Endothelial cell of umbilical vein (primary cell): ENCODE measurements at regions not wholly inside any gene's neighbourhood (a gene's known extent, or its start where the extent isn't known, plus 50 kb on each side); places are given as distances from the start of the nearest gene placed in this dataset.
A peak's percentile ranks its signal among the peaks of the same experiment; 100 is the strongest.

Experiments used
- BruUV-seq: library from RNA; stranded (reverse); fragments of 400-500 nt; replicated peaks from 2 replicates; lab custom pipeline; 2021; lab: Mats Ljungman, UMichigan
- CTCF ChIA-PET: fragments of 300-600, 350-600 bp; sonication (Branson Sonifier 250); formaldehyde crosslinking; loops from one replicate; lab custom pipeline; 2021; ENCODE audit warnings: antibody characterized with exemption, inconsistent platforms; lab: Charles Lee
- POLR2A ChIA-PET: fragments of 300-600, 350-600 bp; sonication (Branson Sonifier 250); formaldehyde crosslinking; loops from one replicate; lab custom pipeline; 2021; ENCODE audit warnings: antibody characterized with exemption, inconsistent platforms; lab: Charles Lee
- DNase-seq: peaks from one replicate; pipeline ENCODE4 v3.0.0-alpha.2; 2011; ENCODE audit warnings: low read depth, low spot score
- FAIRE-seq: peaks from 2 replicates; lab custom pipeline; 2011; peaks lifted over from hg19 to GRCh38; lab: Jason Lieb, UNC
- H2AFZ ChIP-seq: 2 replicates; pipeline ENCODE4 v1.6.0; 2012; ENCODE audit warnings: low read depth, low read length, control low read depth, inconsistent platforms
- H3K27ac ChIP-seq: 2 replicates; pipeline ENCODE4 v1.5.1; 2011; ENCODE audit warnings: low read depth, mild to moderate bottlenecking, control low read depth, low read length, moderate library complexity; ENCODE audit not compliant: insufficient read depth
- H3K27me3 ChIP-seq, 2 experiments: 2 replicates each; pipeline versions ENCODE4 v1.6.0 to v1.6.1; 2011; ENCODE audit warnings: low read length in 2 of 2, mixed read lengths in 1 of 2; ENCODE audit not compliant: control insufficient read depth in 2 of 2, insufficient read depth in 2 of 2
- H3K36me3 ChIP-seq, 2 experiments: 2 replicates in 1 of 2; 3 replicates in 1 of 2; pipeline ENCODE4 v1.5.1; 2011; ENCODE audit warnings: low read length in 2 of 2, mild to moderate bottlenecking in 1 of 2, moderate library complexity in 1 of 2; ENCODE audit not compliant: control insufficient read depth in 2 of 2, insufficient read depth in 2 of 2; ENCODE audit errors: extremely low read depth in 1 of 2
- H3K4me1 ChIP-seq: 3 replicates; pipeline ENCODE4 v1.5.1; 2011; ENCODE audit warnings: mild to moderate bottlenecking, low read length; ENCODE audit not compliant: control insufficient read depth, insufficient read depth; ENCODE audit errors: extremely low read depth
- H3K4me2 ChIP-seq: 2 replicates; pipeline ENCODE4 v1.6.1; 2011; ENCODE audit warnings: low read length, control low read depth, mixed read lengths; ENCODE audit not compliant: insufficient read depth
- H3K4me3 ChIP-seq, 3 experiments: fragments of 200-600 bp in 1 of 3; sonication (generic), shearing (Covaris generic) in 1 of 3; replicated peaks in 1 of 3; 2 replicates each; pipeline ENCODE4 v1.5.1; 2011 to 2016; ENCODE audit warnings: control low read depth in 3 of 3, low read length in 3 of 3, mild to moderate bottlenecking in 2 of 3, inconsistent platforms in 1 of 3, low read depth in 1 of 3, moderate library complexity in 1 of 3; ENCODE audit not compliant: insufficient read depth in 1 of 3
- H3K79me2 ChIP-seq: 2 replicates; pipeline ENCODE4 v1.6.0; 2012; ENCODE audit warnings: low read length, inconsistent platforms; ENCODE audit not compliant: control insufficient read depth, insufficient read depth
- H3K9ac ChIP-seq: replicated peaks from 2 replicates; pipeline ENCODE3; 2011; ENCODE audit warnings: low read length, control low read depth; ENCODE audit not compliant: insufficient read depth; ENCODE audit errors: extremely low read depth
- H3K9me1 ChIP-seq: replicated peaks from 3 replicates; pipeline ENCODE4 v1.6.0; 2011; ENCODE audit warnings: mild to moderate bottlenecking, low read length; ENCODE audit not compliant: control insufficient read depth, insufficient read depth; ENCODE audit errors: extremely low read depth
- H3K9me3 ChIP-seq: replicated peaks from 2 replicates; pipeline ENCODE4 v1.5.1; 2012; ENCODE audit warnings: low read length, inconsistent platforms; ENCODE audit not compliant: control insufficient read depth, insufficient read depth
- H4K20me1 ChIP-seq: replicated peaks from 2 replicates; pipeline ENCODE3; 2011; ENCODE audit warnings: mild to moderate bottlenecking, low read length; ENCODE audit not compliant: control insufficient read depth, insufficient read depth; ENCODE audit errors: extremely low read depth
- CTCF ChIP-seq, 2 donors: IDR thresholded peaks; 1 replicate in 1 of 2; 2 replicates in 1 of 2; pipeline ENCODE4 v1.5.1; 2011; ENCODE audit warnings: low read length in 2 of 2, mild to moderate bottlenecking in 2 of 2, moderate library complexity in 2 of 2, control low read depth in 1 of 2, inconsistent platforms in 1 of 2, low read depth in 1 of 2; ENCODE audit not compliant: insufficient read depth in 1 of 2; ENCODE audit errors: extremely low read depth in 1 of 2
- EZH2 ChIP-seq: IDR thresholded peaks from 2 replicates; pipeline ENCODE4 v1.6.1; 2012; ENCODE audit warnings: borderline replicate concordance, low read depth, mild to moderate bottlenecking, moderate library complexity, low read length, inconsistent platforms; ENCODE audit not compliant: severe bottlenecking
- FOS ChIP-seq: IDR thresholded peaks from 2 replicates; pipeline ENCODE4 v1.6.1; 2011; ENCODE audit warnings: mild to moderate bottlenecking, low read length, moderate library complexity, borderline replicate concordance; ENCODE audit not compliant: insufficient read depth
- GATA2 ChIP-seq: IDR thresholded peaks from 2 replicates; pipeline ENCODE4 v1.7.0; 2011; ENCODE audit warnings: low read depth, mild to moderate bottlenecking, moderate library complexity, mixed read lengths, low read length; ENCODE audit not compliant: insufficient read length, insufficient read depth
- JUN ChIP-seq: IDR thresholded peaks from 2 replicates; pipeline ENCODE4 v1.6.1; 2011; ENCODE audit warnings: borderline replicate concordance, low read depth; ENCODE audit not compliant: insufficient read length, insufficient read depth
- MAX ChIP-seq: IDR thresholded peaks from 2 replicates; pipeline ENCODE4 v1.6.1; 2011; ENCODE audit not compliant: insufficient read depth, insufficient read length
- MYC ChIP-seq: IDR thresholded peaks from one replicate; pipeline ENCODE4 v1.6.1; 2011; ENCODE audit warnings: mild to moderate bottlenecking, low read depth, low read length
- POLR2A ChIP-seq: IDR thresholded peaks from 2 replicates; pipeline ENCODE4 v1.6.1; 2012; ENCODE audit warnings: low read depth, mild to moderate bottlenecking, control low read depth, low read length
- POLR2AphosphoS5 ChIP-seq: IDR thresholded peaks from 2 replicates; pipeline ENCODE4 v1.6.1; 2012; ENCODE audit warnings: low read depth, mild to moderate bottlenecking, control low read depth, low read length, moderate library complexity; ENCODE audit not compliant: insufficient read depth
- dilution Hi-C: fragments of 300-500 bp; cut with MboI; formaldehyde crosslinking; loops from one replicate; pipeline ENCODE4 v1.15.0; 2019; ENCODE audit warnings: low sequenced_read_pairs; ENCODE audit not compliant: extremely low pct_ligation_motif_present
- intact Hi-C: fragments of 100-400 bp; cut with micrococcal nuclease; formaldehyde crosslinking; loops from one replicate; pipeline ENCODE4 v1.10.0; 2022

GRCh38 chr3:40780291-40780924 is 255.6 kb downstream of the ZNF621 start:
- Histone ChIP-seq H2AFZ (no peak overlapping the region), H3K4me1 (no peaks in the 10 kb centered on the region), H3K27me3 (no peaks in the 10 kb centered on the region), H3K9me1 (no peaks in the 10 kb centered on the region), H3K79me2 (no peaks in the 10 kb centered on the region), H3K36me3 (no peaks in the 10 kb centered on the region), H3K9ac (no peak overlapping the region), H3K27ac (no peak overlapping the region), H3K9me3 (no peaks in the 10 kb centered on the region), H3K4me2 (no peak overlapping the region), H3K4me3 (no peak overlapping the region), H4K20me1 (no peaks in the 10 kb centered on the region)
- intact Hi-C loops (no loop called here), dilution Hi-C loops (no loop called here)
- ChIA-PET POLR2A (interaction anchor here (0.7 kb wide), 1 partner anchor 159 kb away, joined by 4 read pairs; no protein-coding TSS in a partner anchor), CTCF (no interaction called here)
- DNase-seq (peak; percentile 8), FAIRE-seq (no peak)
- no TSS peak for BruUV-seq
- no peak for TF ChIP-seq EZH2

- H3K4me2 ChIP-seq = no peak overlapping the region
- DNase-seq (peak; percentile 6), FAIRE-seq (no peak)
- POLR2A ChIA-PET = no interaction called here
- H4K20me1 ChIP-seq = no peaks in the 10 kb centered on the region
- H3K4me3 ChIP-seq = no peak overlapping the region
- H3K36me3 ChIP-seq = no peaks in the 10 kb centered on the region
- CTCF ChIA-PET = no interaction called here
- H3K27me3 ChIP-seq = no peaks in the 10 kb centered on the region
- no peak for TF ChIP-seq POLR2A
- no peak for TF ChIP-seq CTCF (IDR thresholded peaks at IDR 0.05; ENCODE audit: extremely low read depth in 1 of 2, insufficient read depth in 1 of 2, low read depth in 1 of 2, low read length in 2 of 2)
- no peak for TF ChIP-seq FOS
- TF ChIP-seq EZH2 = no peak
- TF ChIP-seq MYC = no peak
- TF ChIP-seq POLR2AphosphoS5 = no peak
- TF ChIP-seq JUN = no peak
- TF ChIP-seq MAX = no peak
- TF ChIP-seq GATA2 = no peak
- H3K79me2 ChIP-seq = no peaks in the 10 kb centered on the region
- no peak overlapping the region for H3K9ac ChIP-seq
- H3K9me1 ChIP-seq = no peaks in the 10 kb centered on the region
- no peaks in the 10 kb centered on the region for H3K4me1 ChIP-seq
- H3K9me3 ChIP-seq = no peaks in the 10 kb centered on the region
- dilution Hi-C loops = no loop called here
- no peak overlapping the region for H3K27ac ChIP-seq
- intact Hi-C loops = no loop called here
- no TSS peak for BruUV-seq
- no peak overlapping the region for H2AFZ ChIP-seq
Observed at GRCh38 chr3:40780925-40781406, 256.2 kb downstream of the ZNF621 start.
